HG03378 (cell line): ENCODE measurements at regions not wholly inside any gene's neighbourhood (a gene's known extent, or its start where the extent isn't known, plus 50 kb on each side); places are given as distances from the start of the nearest gene placed in this dataset.

ENCODE experiments used
- ATAC-seq: cut with Tn5 transposase; IDR thresholded peaks from one replicate; pipeline ENCODE4 v1.9.1; 2021; ENCODE audit warnings: mild to moderate bottlenecking, moderate library complexity; ENCODE audit not compliant: unreplicated experiment

DNA sequence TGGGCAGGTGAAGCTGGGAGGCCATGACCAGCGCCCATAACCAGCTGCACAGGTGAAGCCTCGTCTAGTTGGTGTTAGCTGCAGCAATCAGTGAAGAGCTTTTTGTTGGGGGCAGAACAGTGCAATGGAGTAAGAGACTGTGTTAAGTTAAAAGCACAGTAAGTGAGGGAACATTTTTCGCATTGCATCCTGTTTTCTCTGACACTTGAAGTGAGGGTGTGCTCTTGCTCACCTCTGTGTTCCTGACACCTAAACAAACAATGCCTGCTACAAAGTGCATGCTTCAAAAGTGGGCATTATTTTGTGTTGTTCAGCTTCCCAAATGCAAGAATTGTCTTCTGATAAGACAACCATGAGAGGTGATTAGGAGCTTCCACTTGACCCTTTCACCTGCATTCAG lies 324.0 kb upstream of the ACVR2A start:
- ATAC-seq, result no peak

DNA sequence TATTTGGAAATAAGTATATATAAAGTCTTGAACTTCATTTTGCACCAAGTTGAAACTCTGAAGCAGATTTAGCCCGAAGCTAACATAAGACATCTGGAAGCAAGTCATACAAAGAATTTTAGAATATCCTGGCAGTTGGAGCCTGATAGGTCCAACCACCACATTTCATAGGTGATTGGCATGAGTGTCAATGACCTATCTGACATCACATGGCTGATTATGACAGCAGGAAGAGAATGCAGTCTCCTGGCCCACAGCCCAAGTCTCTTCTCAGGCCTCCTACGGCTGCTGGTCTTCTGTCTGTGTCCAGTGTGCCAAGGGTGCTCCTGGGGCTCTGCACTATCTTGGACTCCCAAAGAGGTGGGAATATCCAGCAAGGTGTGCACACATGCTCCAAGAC lies 325.7 kb upstream of the ACVR2A start:
- no peak for ATAC-seq

DNA sequence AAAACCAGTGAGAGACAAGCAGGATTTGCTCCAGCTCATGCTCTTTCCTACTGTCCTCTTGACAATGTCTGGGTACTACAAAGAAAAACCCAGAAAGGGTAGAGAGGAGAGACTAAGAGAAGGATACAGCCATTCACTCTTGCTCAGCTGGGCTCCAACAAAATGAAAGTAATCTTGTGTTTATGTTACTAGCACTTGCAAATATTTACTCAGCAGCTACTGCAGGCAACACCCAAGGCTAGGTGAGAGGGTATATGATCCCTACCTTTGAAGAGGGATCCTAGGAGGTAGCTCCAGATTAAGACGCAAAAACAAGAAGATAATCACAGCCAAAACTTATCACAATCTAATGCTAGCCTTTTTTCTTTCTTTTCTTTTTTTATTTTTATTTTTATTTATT lies 329.6 kb upstream of the ACVR2A start:
- ATAC-seq, result no peak

DNA sequence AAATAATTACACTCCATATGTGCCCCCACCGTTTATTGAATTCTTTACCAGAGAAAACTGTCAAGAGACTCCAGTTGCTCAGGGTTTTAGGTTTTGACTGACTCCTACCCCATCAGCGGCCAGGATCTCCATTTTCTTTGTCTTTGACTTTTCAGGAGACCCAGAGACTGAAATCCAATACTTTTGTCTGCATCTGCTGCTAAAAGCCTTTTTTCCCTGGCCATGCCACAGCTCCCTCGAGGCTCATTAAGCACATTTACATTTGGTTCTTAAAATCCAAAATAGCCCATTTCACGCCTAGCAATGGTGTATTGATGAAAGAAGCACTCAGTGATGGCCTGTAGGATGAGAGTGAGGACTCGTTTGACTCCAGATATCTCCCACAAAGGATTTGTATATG lies 332.6 kb upstream of the ACVR2A start:
- no peak for ATAC-seq

DNA sequence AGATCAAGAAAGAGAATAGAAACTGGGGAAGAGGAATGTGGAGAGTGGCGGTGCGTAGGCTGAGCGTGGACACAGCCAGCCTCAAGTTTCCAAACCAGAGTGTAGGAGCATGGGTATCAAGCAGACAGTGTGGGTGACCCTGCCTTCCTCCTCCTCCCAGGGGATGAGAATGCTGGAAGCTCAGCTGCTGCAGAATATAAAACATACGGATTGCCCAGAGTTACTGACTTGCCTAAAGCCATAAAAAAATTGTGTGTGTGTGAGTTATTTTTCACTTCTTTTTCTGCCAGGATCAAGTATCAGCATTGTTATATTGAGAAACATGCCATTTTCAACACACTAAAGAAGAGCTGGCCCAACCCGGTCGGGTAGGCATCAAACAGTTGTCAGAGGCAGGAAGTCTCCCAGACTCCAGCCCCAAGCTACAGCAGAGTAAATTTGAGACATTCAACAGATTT lies 333.3 kb upstream of the ACVR2A start:
- no peak for ATAC-seq

DNA sequence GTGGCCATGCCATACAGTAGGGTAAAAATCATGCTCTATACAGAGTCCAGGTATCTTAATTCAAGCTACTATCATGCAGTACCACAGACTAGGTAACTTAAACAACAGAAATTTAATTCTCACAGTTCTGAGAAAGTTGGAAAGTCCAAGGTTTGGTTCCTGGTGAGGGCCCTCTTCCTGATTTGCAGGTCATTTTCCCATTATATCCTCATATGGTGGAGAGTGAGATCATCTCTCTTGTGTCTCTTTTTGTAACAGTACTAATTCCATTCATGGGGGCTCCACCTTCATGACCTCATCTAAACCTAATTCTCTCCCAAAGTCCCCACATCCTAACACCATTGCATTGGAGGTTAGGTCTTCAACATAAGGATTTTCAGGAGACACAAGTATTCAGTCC lies 335.0 kb upstream of the ACVR2A start:
- ATAC-seq, result no peak

DNA sequence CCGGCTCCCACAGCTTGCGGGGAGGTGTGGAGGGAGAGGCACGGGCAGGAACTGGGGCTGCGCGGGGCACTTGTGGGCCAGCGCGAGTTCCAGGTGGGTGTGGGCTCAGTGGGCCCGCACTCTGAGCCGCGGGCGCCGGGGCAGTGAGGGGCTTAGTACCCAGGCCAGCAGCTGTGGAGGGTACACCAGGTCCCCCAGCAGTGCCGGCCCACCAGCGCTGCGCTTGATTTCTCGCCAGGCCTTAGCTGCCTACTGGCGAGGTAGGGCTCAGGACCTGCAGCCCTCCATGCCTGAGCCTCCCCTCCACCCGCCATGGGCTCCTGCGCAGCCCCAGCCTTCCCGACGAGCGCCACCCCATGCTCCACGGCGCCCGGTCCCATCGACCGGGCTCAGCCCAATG lies 337.9 kb upstream of the ACVR2A start:
- no peak for ATAC-seq

DNA sequence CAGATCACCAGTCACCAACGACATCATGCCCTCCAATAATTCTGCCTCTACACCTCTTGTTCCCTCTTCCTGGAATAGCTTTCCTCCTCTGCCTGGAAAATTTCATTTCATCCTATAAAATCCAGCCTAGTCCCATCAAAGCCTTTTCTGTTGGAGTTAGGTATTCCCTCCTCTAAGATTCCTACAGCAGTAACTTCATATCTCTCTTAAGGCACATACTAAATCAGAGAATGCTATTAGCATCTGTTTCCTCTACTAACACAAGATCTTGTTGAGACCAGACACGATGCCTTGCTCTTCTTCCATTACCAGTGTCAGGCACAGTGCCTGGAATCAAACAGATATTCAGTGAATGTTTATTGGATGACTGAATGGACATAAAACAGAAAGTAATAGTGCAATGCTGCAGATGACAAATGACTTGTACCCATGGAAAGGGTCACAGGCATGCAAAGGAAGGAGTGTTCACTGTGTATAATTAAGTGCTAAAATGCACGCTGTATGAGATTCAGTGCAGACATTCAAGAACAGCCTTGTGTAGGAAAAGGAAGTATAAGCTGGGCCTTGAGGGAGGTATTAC lies 342.0 kb upstream of the ACVR2A start:
- ATAC-seq, result no peak

DNA sequence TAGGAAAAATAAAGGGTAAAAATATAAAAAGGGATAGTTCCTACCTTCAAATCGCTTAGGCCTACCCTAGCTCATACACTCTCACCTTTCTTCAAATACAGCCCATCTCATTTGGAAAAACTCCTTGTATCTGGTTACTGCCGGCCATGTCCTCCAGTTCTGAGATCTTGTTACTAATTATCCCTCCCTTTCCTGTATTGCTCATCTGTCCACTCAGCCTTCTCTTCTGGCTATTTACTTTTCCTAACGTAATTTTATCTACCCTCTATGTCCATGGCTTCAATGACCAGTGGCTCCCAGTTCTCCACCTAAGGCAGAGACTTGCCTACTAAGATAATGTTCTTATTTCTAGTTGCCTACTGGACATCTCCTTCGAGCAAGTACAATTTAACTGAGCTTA lies 342.9 kb upstream of the ACVR2A start:
- no peak for ATAC-seq

DNA sequence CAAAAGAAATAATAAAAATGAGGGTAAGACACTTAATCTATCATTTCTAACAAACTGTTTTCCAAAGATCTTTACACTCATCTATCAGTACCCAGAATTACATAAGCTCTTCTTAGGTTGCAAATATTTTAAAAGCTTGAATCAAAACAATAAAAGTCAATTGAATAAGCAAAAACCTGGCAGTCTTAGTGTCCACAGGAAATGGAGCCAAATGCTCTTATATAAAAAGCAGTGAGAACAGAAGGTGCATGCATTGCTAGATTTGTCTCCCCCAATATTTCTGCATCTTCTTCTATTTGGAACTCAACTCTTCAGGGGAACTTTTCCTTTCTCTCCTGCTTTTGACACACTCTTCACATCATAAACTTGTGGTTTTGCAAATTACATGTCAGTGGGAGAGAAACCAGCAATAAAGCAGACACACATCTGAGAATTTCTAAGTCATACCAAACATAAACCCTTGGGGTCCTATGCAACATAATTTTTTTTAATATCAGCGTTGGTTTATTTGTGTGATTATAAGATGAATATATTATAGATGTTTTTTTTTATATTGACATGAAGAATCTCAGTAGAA lies 343.9 kb upstream of the ACVR2A start:
- no peak for ATAC-seq

DNA sequence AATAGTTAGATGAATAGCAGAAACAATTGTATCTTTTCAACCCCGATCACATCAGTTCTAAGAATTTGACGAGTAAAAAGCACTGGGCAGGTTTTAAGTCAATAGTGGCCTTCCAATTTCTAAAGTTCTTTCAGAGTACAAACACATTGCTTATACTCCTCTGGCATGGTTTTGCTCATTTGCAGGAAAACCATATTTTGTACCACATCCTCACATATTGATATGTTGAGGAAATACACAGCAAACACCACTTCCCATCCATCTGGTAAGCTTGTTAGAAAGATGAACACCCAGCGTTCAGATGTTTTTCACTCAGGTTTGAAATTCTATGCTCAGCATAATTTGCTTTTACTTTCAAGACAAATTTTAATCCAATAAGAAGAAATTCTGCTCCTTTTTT lies 344.6 kb upstream of the ACVR2A start:
- ATAC-seq, result peak; percentile 28

DNA sequence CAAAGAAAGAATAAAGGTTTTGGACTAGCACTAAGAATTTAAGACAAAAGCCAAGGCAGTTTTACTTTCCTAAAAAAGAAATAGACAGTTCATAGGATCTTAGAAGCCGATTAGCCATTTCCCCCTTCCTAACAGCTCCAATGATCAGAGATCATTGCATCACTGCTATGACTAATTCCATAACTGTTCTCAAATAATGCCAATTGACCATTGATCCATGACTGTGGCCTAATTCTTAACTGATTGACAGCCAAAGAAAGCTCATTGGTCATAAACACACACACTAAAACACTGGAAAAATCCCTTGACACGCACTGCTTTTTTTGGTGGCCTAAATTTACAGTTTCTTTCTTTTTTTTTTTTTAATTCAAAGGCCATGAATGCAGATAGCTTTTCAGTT lies 345.0 kb upstream of the ACVR2A start:
- peak; percentile 80 for ATAC-seq

DNA sequence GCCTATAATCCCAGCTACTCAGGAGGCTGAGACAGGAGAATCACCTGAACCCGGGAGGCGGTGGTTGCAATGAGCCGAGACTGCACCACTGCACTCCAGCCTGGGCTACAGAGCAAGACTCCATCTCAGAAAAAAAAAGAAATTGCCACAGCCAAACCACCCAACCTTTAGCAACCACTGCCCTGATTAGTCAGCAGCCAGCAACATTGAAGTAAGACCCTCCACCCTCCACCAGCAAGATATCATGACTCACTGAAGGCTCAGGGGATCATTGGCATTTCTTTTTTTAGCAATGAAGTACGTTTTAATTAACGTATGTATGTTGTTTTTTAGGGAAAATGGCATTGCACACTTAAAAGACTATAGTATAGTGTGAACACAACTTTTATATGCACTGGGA lies 349.1 kb upstream of the ACVR2A start:
- ATAC-seq, result no peak

DNA sequence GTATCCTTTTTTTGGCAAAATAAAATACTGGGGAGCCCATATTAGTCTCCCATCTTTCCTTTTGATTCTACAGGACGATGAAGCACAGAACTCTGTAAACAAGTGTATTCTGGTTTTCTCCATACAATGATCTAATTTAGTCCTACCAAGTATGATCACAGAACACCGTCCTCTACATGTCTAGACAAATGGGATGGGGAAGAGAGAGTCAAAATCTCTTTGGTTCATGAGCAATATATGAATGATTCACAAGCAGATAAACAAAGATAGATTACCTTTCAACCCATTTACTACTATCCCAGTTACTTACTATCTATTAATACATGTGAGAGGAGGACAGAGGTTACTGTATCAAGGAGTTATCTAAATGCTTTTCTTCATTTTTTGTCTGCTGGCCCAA lies 352.4 kb upstream of the ACVR2A start:
- no peak for ATAC-seq

DNA sequence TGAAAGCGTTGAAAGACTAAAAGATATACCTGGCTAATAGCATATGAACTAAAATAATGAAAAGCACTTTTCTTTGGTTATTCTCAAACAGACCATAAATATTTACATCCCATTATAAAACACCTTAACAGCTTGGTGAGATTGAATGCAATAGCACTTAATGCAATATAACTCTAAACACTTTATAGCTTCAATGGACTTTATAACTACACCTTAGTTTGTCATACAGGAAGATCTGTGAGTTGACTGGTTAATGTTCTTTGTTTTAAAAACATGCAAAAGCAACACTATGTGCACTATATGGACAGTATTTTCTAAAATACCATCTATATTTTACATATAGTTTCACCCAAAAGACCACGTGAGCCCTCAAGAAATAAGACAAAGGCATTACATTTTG lies 353.3 kb upstream of the ACVR2A start:
- ATAC-seq, result no peak

DNA sequence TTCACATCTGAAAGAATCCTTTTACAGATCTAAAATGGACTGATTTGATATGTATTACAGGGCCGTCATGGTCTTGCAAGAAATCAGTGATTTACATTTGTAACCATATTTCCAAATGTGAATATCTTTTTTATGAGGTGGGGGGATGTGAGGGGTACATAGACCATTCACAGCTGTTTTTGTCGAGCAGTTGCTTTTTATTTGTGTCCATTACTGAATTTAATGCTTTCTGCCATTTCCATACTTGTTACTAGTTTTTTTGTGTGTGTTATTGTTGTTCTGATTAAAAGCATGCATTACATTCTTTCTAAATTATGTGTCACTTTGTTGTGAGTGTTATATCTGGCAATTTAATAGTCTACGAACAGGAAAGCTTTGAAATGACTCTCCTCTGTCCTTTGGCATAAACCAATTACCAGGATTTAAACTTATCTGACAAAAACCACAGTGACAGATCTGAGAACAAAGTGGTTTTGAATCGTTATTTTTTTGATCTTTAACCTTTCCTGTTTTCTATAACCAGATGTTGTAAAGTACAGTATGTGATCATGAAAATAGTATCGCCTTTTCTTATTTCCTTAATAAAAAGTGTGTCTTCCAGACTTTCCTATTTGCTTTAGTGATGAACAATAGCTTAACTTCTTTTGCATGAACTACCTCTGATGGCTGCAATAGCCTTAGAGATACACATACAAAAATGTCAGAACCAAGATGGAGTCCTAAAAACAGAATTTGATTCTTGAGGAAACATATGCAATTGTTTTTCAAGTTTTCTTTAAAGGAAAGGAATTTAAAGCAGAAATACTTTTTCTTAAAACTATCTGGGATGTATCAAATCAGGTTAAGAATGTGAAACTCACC lies 354.2 kb upstream of the ACVR2A start:
- no peak for ATAC-seq

DNA sequence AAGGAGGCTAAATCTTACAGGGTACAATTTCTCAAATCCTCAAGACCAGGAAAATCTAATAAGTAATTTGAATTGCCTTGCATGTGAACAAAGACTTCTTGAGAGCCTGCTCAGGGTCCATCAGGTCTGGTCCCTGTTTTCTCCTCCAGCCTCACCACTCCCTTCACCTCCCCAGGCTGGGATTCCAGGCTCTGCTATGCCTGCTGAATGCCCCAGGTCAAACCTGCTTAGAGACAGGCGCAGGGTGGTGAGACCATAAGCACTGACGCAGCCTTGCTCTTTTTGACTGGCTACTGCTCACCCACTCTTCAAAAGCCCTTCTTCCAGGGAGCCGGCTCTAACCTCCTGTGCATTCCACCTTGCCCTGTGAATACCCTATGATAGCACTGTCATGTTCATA lies 356.4 kb upstream of the ACVR2A start:
- no peak for ATAC-seq

DNA sequence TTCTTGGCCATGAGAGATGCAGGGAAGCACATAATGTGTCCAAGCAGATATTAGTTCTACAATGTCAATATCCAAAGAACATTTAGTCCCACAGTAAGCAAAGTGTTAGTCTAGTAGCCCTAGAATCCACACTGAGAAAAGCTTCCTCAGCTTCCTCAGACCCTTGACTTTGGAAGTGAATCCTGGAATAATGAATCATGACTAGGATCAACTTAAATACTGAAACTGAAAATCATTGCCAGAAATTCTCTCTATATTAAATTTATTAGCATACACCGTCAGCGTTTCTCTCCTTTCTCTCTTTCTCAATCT lies 356.9 kb upstream of the ACVR2A start:
- no peak for ATAC-seq

DNA sequence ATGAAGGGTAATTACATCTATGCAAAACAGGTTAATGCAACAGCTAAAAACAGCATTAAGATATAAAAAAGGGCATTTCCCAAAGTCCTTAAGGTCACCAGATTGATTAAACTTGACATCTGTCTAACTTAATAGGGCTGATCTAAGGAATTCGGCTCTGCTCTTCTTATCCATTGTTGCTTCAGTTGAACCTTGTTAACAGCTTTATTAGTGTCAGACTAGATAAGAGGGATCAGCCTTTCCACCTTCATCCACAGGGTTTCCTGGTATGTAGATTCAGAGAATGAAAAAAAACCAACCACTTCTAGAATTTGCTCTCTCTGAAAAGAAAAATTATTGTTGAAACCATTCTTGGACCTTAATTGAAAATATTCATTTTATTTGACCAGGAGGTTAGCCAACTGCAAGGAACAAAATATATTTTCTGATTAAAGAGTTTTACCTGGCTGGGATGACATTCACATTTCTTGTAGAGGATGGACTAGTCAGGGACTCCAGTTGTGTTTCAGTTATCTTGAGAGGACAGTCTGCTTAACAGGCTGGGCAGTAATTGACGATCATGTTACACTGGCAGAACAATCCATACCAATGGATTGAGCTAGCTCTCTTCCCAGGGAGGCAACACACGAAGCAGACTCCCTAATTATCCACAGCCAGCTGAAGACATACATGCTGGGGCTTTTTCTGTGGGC lies 357.4 kb upstream of the ACVR2A start:
- ATAC-seq, result no peak

DNA sequence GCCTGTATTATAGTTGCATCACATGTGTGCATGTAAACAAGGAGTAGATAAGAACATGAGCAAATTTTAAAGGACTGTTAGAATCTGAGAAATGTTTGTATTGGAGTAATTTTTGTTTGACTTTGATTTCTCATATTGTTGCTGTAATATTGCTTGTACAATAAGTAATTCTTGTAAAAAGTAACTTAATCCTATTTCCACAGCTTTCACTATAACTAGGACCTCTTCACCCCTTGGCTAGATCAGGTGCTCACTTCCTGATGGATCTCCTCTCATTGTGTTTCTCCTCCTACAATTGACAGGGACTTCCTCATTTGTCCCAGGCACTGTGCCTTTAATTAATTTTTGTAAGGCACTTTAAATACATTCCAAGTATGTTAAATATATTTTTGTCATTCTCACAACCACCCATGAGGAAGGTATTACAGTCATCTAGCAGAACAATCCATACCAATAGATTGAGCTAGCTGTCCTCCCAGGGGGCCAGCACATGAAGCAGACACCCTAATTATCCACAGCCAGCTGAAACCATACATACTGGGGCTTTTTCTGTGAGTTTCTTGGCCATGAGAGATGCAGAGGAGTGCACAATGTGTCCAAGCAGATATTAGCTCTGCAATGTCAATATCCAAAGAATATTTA lies 359.5 kb upstream of the ACVR2A start:
- no peak for ATAC-seq

DNA sequence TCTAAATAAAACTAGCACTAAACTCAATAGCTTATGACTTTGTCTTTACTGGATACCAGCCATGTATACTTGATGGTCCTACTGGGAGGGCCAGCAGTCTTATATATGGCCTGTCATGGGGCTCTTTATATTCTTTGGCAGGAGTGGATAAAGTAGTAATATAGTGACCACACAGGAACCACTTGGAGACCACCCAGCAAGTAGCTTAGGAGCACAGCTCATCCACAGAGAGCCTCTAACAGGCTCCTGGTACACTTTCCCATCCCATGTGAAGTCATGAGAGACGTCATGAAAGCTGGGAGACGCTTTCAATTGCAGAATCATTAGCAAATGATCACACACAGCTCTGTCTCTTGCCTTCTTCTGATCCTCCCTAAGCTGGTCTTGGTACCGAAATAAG lies 360.9 kb upstream of the ACVR2A start:
- no peak for ATAC-seq
